ENCODE measurements at regions not wholly inside any gene's neighbourhood (a gene's known extent, or its start where the extent isn't known, plus 50 kb on each side); places are given as distances from the start of the nearest gene placed in this dataset.

- TF ChIP-seq, protein P1, sequence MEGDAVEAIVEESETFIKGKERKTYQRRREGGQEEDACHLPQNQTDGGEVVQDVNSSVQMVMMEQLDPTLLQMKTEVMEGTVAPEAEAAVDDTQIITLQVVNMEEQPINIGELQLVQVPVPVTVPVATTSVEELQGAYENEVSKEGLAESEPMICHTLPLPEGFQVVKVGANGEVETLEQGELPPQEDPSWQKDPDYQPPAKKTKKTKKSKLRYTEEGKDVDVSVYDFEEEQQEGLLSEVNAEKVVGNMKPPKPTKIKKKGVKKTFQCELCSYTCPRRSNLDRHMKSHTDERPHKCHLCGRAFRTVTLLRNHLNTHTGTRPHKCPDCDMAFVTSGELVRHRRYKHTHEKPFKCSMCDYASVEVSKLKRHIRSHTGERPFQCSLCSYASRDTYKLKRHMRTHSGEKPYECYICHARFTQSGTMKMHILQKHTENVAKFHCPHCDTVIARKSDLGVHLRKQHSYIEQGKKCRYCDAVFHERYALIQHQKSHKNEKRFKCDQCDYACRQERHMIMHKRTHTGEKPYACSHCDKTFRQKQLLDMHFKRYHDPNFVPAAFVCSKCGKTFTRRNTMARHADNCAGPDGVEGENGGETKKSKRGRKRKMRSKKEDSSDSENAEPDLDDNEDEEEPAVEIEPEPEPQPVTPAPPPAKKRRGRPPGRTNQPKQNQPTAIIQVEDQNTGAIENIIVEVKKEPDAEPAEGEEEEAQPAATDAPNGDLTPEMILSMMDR (IDR thresholded peaks at IDR 0.05; ENCODE audit: insufficient read depth, low read depth, low read length): no peak
- no peak for TF ChIP-seq EZH2 (IDR thresholded peaks at IDR 0.05; ENCODE audit: insufficient read depth, low read length)
Measured at GRCh38 chr12:18998343-18999261, 130.9 kb upstream of the PLEKHA5 start.

Data from astrocyte (in vitro differentiated cells and primary cell).